ENCODE measurements at regions not wholly inside any gene's neighbourhood (a gene's known extent, or its start where the extent isn't known, plus 50 kb on each side); places are given as distances from the start of the nearest gene placed in this dataset.

- DNase-seq (ENCODE audit: low read depth in 2 of 2), result no peak
These were observed 193.3 kb downstream of the HERPUD2 start for GRCh38 chr7:35501681-35502080.

GRCh38 chr7:35499226-35499625 is 195.7 kb downstream of the HERPUD2 start:
- no peak for DNase-seq (ENCODE audit: low read depth in 2 of 2)

- no peak for DNase-seq (ENCODE audit: low read depth in 2 of 2)
These were observed 196.5 kb downstream of the HERPUD2 start for GRCh38 chr7:35498416-35498815.

- DNase-seq (ENCODE audit: low read depth in 2 of 2), result no peak
These were observed 199.1 kb downstream of the HERPUD2 start for GRCh38 chr7:35495844-35496243.

- DNase-seq (ENCODE audit: low read depth in 2 of 2), result no peak
These were observed 199.6 kb downstream of the HERPUD2 start for GRCh38 chr7:35495377-35495776.

- no peak for DNase-seq (ENCODE audit: low read depth in 2 of 2)
These were observed 200.5 kb downstream of the HERPUD2 start for GRCh38 chr7:35494407-35494806.

- DNase-seq (ENCODE audit: low read depth in 2 of 2), result no peak
These were observed 202.3 kb downstream of the HERPUD2 start for GRCh38 chr7:35492451-35493175.

GRCh38 chr7:35491233-35491632 is 203.7 kb downstream of the HERPUD2 start:
- no peak for DNase-seq (ENCODE audit: low read depth in 2 of 2)

GRCh38 chr7:35487841-35488240 is 207.1 kb downstream of the HERPUD2 start:
- no peak for DNase-seq (ENCODE audit: low read depth in 2 of 2)

- DNase-seq (ENCODE audit: low read depth in 2 of 2), result no peak
These were observed 207.5 kb downstream of the HERPUD2 start for GRCh38 chr7:35487402-35487801.

GRCh38 chr7:35485436-35485835 is 209.5 kb downstream of the HERPUD2 start:
- DNase-seq (ENCODE audit: low read depth in 2 of 2), result no peak

- DNase-seq (ENCODE audit: low read depth in 2 of 2), result no peak
These were observed 211.4 kb downstream of the HERPUD2 start for GRCh38 chr7:35483568-35483967.

GRCh38 chr7:35482231-35482630 is 212.7 kb downstream of the HERPUD2 start:
- no peak for DNase-seq (ENCODE audit: low read depth in 2 of 2)

GRCh38 chr7:35480806-35481205 is 214.1 kb downstream of the HERPUD2 start:
- no peak for DNase-seq (ENCODE audit: low read depth in 2 of 2)

GRCh38 chr7:35477609-35478008 is 217.3 kb downstream of the HERPUD2 start:
- DNase-seq (ENCODE audit: low read depth in 2 of 2), result no peak

- no peak for DNase-seq (ENCODE audit: low read depth in 2 of 2)
These were observed 220.2 kb upstream of the TBX20 start for GRCh38 chr7:35474100-35474499.

- DNase-seq (ENCODE audit: low read depth in 2 of 2), result no peak
These were observed 214.7 kb upstream of the TBX20 start for GRCh38 chr7:35468606-35469005.

GRCh38 chr7:35467456-35467978 is 213.6 kb upstream of the TBX20 start:
- no peak for DNase-seq (ENCODE audit: low read depth in 2 of 2)

GRCh38 chr7:35465791-35466336 is 212.0 kb upstream of the TBX20 start:
- DNase-seq (ENCODE audit: low read depth in 2 of 2), result no peak

- no peak for DNase-seq (ENCODE audit: low read depth in 2 of 2)
These were observed 209.9 kb upstream of the TBX20 start for GRCh38 chr7:35463751-35464150.

- DNase-seq (ENCODE audit: low read depth in 2 of 2), result no peak
These were observed 209.3 kb upstream of the TBX20 start for GRCh38 chr7:35463176-35463700.

- DNase-seq (ENCODE audit: low read depth in 2 of 2), result no peak
These were observed 200.9 kb upstream of the TBX20 start for GRCh38 chr7:35454575-35455385.
